Suprapubic skin (tissue), 4 donors: ENCODE measurements at regions not wholly inside any gene's neighbourhood (a gene's known extent, or its start where the extent isn't known, plus 50 kb on each side); places are given as distances from the start of the nearest gene placed in this dataset.

Experiments
- EP300 ChIP-seq: sonication (generic); formaldehyde crosslinking; IDR thresholded peaks from one replicate; pipeline ENCODE4 v1.6.1; 2017; ENCODE audit warnings: antibody characterized with exemption
- POLR2A ChIP-seq, 2 donors: fragments of 450-650 bp; IDR thresholded peaks; one replicate each; pipeline ENCODE4 v1.6.1; 2017; ENCODE audit warnings: antibody characterized with exemption in 2 of 2, mild to moderate bottlenecking in 2 of 2, moderate library complexity in 2 of 2
- POLR2AphosphoS5 ChIP-seq, 3 donors: sonication (generic); formaldehyde crosslinking; IDR thresholded peaks; one replicate each; pipeline ENCODE4 v1.6.1; 2017; ENCODE audit warnings: antibody characterized with exemption in 3 of 3
- TF ChIP-seq, protein P1 (sequence below), 2 donors: fragments of 200-600 bp in 1 of 2; fragments of 450-650 bp in 1 of 2; sonication (generic) in 1 of 2; IDR thresholded peaks; one replicate each; pipeline ENCODE4 v1.5.1; 2016 to 2019; ENCODE audit warnings: antibody characterized with exemption in 2 of 2, mild to moderate bottlenecking in 1 of 2, moderate library complexity in 1 of 2

DNA sequence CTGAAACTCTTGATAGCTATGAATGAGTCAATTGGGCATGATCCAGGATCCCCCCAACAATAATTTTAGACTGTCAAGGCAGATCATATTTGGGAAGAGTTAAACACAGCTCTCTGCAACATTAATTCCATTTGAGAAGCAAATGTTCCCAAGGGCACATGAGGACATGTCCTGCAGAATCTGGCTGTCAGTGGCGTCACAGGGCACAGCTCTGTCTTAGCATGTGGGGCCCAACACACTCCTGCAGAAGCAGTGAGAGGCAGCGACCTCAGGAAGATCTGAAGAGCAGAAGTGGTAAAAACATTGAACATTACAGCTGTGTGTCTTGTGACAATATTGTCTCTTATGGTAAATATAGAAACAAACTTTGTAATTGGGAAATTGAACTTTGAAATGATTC, 197.1 kb upstream of the PBX1 start:
- TF ChIP-seq, protein P1, sequence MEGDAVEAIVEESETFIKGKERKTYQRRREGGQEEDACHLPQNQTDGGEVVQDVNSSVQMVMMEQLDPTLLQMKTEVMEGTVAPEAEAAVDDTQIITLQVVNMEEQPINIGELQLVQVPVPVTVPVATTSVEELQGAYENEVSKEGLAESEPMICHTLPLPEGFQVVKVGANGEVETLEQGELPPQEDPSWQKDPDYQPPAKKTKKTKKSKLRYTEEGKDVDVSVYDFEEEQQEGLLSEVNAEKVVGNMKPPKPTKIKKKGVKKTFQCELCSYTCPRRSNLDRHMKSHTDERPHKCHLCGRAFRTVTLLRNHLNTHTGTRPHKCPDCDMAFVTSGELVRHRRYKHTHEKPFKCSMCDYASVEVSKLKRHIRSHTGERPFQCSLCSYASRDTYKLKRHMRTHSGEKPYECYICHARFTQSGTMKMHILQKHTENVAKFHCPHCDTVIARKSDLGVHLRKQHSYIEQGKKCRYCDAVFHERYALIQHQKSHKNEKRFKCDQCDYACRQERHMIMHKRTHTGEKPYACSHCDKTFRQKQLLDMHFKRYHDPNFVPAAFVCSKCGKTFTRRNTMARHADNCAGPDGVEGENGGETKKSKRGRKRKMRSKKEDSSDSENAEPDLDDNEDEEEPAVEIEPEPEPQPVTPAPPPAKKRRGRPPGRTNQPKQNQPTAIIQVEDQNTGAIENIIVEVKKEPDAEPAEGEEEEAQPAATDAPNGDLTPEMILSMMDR (IDR thresholded peaks at IDR 0.05), result no peak
- TF ChIP-seq EP300, result no peak
- no peak for TF ChIP-seq POLR2AphosphoS5 (IDR thresholded peaks at IDR 0.05)
- TF ChIP-seq POLR2A (IDR thresholded peaks at IDR 0.05), result no peak
